B cell (primary cell): ENCODE measurements at regions not wholly inside any gene's neighbourhood (a gene's known extent, or its start where the extent isn't known, plus 50 kb on each side); places are given as distances from the start of the nearest gene placed in this dataset.

Experiments used
- ATAC-seq: fragments of 200-7000 bp; cut with Tn5 transposase; one replicate; pipeline ENCODE4 v1.10.0; 2021; ENCODE audit warnings: low read depth, mild to moderate bottlenecking, moderate number of reproducible peaks, moderate library complexity
- CTCF ChIA-PET: fragments of 350-600 bp; sonication (Branson Sonifier 250); formaldehyde crosslinking; loops from one replicate; lab custom pipeline; 2021; ENCODE audit warnings: antibody characterized with exemption, inconsistent platforms; lab: Charles Lee
- POLR2A ChIA-PET: fragments of 350-600 bp; sonication (Branson Sonifier 250); formaldehyde crosslinking; loops from one replicate; lab custom pipeline; 2021; ENCODE audit warnings: antibody characterized with exemption; lab: Charles Lee
- DNase-seq: peaks from one replicate; pipeline ENCODE4 v3.0.0; 2013
- H2AFZ ChIP-seq: 2 replicates; pipeline ENCODE4 v1.6.1; 2012; ENCODE audit warnings: mild to moderate bottlenecking, low read depth, low read length; ENCODE audit not compliant: insufficient read depth, poor library complexity, severe bottlenecking
- H3K27ac ChIP-seq, 2 donors: 1 replicate in 1 of 2; 2 replicates in 1 of 2; pipeline ENCODE4 v1.5.1; 2012 to 2013; ENCODE audit warnings: low read length in 2 of 2, mild to moderate bottlenecking in 2 of 2, moderate library complexity in 1 of 2
- H3K27me3 ChIP-seq, 4 experiments: fragments of 200-600 bp in 1 of 4; sonication (generic) in 1 of 4; replicated peaks in 1 of 4; 1 replicate in 2 of 4; 2 replicates in 2 of 4; pipeline versions ENCODE4 v1.6.1 to v1.7.0; 2013 to 2016; ENCODE audit warnings: low read length in 3 of 4, mild to moderate bottlenecking in 2 of 4, mixed read lengths in 1 of 4, moderate library complexity in 1 of 4; ENCODE audit not compliant: insufficient read depth in 4 of 4, control insufficient read depth in 3 of 4; ENCODE audit errors: control extremely low read depth in 1 of 4
- H3K36me3 ChIP-seq, 2 experiments: replicated peaks in 1 of 2; 1 replicate in 1 of 2; 2 replicates in 1 of 2; pipeline versions ENCODE4 v1.6.1 to v1.7.1; 2013; ENCODE audit warnings: low read length in 1 of 2; ENCODE audit not compliant: insufficient read depth in 2 of 2, control insufficient read depth in 1 of 2; ENCODE audit errors: control extremely low read depth in 1 of 2, extremely low read depth in 1 of 2
- H3K4me1 ChIP-seq, 2 donors: fragments of 200-600 bp in 1 of 2; sonication (generic) in 1 of 2; 1 replicate in 1 of 2; 2 replicates in 1 of 2; pipeline versions ENCODE4 v1.5.1 to v1.6.1; 2013 to 2017; ENCODE audit warnings: low read length in 2 of 2; ENCODE audit not compliant: control insufficient read depth in 2 of 2, insufficient read depth in 2 of 2
- H3K4me2 ChIP-seq: replicated peaks from 2 replicates; pipeline ENCODE3; 2012; ENCODE audit warnings: mild to moderate bottlenecking, low read depth, low read length; ENCODE audit not compliant: poor library complexity, severe bottlenecking
- H3K4me3 ChIP-seq, 5 experiments: fragments of 200-600 bp in 1 of 5; sonication (generic) in 1 of 5; 1 replicate in 3 of 5; 2 replicates in 2 of 5; pipeline versions ENCODE4 v1.5.1 to v1.7.0; 2011 to 2016; ENCODE audit warnings: low read length in 4 of 5, mild to moderate bottlenecking in 4 of 5, low read depth in 2 of 5, control low read depth in 1 of 5, moderate library complexity in 1 of 5; ENCODE audit not compliant: insufficient read depth in 1 of 5; ENCODE audit errors: control extremely low read depth in 1 of 5, extremely low read depth in 1 of 5
- H3K79me2 ChIP-seq: fragments of 200-600 bp; sonication (generic); one replicate; pipeline ENCODE4 v1.6.0; 2016; ENCODE audit warnings: low read length; ENCODE audit not compliant: control insufficient read depth, insufficient read depth
- H3K9ac ChIP-seq: fragments of 200-600 bp; sonication (generic); 2 replicates; pipeline ENCODE4 v1.6.1; 2017; ENCODE audit warnings: mild to moderate bottlenecking, low read length, moderate library complexity
- H3K9me3 ChIP-seq, 3 donors: one replicate each; pipeline versions ENCODE4 v1.6.1 to v1.7.1; 2013; ENCODE audit warnings: low read length in 2 of 3; ENCODE audit not compliant: control insufficient read depth in 2 of 3, insufficient read depth in 1 of 3; ENCODE audit errors: control extremely low read depth in 1 of 3
- H4K20me1 ChIP-seq: 2 replicates; pipeline ENCODE4 v1.6.0; 2012; ENCODE audit warnings: mild to moderate bottlenecking, low read length; ENCODE audit not compliant: insufficient read depth, control insufficient read depth, poor library complexity, severe bottlenecking
- H3K27ac Mint-ChIP-seq: one replicate; pipeline ENCODE4 v1.8.0; 2021; ENCODE audit warnings: mixed read lengths
- H3K27me3 Mint-ChIP-seq: one replicate; pipeline ENCODE4 v1.8.0; 2021; ENCODE audit warnings: mixed read lengths
- H3K4me1 Mint-ChIP-seq: one replicate; pipeline ENCODE4 v1.8.0; 2021; ENCODE audit warnings: mixed read lengths
- H3K4me3 Mint-ChIP-seq: one replicate; pipeline ENCODE4 v1.8.0; 2021; ENCODE audit warnings: mixed read lengths
- H3K9me3 Mint-ChIP-seq: one replicate; pipeline ENCODE4 v1.8.0; 2022; ENCODE audit warnings: mixed read lengths; ENCODE audit not compliant: insufficient read depth
- EZH2 ChIP-seq: IDR thresholded peaks from 2 replicates; pipeline ENCODE4 v1.6.1; 2012; ENCODE audit warnings: borderline replicate concordance, low read depth, mild to moderate bottlenecking, moderate library complexity, low read length; ENCODE audit not compliant: insufficient read depth, poor library complexity, severe bottlenecking
- WGBS: methylation state at CpG from one replicate; pipeline ENCODE4 v1.1.5; 2013; ENCODE audit warnings: missing lambda C conversion rate; ENCODE audit not compliant: insufficient coverage; 5-methylcytosine and 5-hydroxymethylcytosine counted together
- intact Hi-C: fragments of 100-400 bp; cut with micrococcal nuclease; formaldehyde crosslinking; loops from one replicate; pipeline ENCODE4 v1.10.0; 2022
- TF ChIP-seq, protein P1 (sequence below): fragments of 200-600 bp; IDR thresholded peaks from one replicate; pipeline ENCODE4 v1.8.0; 2022; ENCODE audit warnings: antibody characterized with exemption, mild to moderate bottlenecking

DNA sequence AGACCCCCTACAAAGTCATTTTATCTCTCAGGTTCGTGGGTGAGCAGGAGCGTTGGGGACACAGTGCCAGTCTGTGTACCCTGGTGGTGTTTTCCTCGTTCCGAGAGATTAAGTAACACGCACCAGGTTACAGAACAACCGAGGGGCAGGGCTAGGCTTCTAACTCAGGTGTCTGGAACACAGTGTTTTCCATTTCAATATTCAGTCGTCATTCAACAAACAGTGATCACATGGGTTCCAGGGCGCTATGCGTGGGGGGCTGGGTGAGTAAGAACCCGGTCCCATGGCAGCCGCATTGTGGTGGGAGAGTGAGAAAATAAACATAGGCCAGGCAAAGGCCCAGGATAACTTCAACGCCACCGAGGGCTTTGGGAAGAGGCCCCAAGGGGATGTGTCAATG lies 55.9 kb upstream of the RNU6ATAC start:
- DNase-seq (no peak), ATAC-seq (no peak)
- ChIA-PET POLR2A (no interaction called here), CTCF (no interaction called here)
- H3K36me3 ChIP-seq, result no peaks in the 10 kb centered on the region
- H3K79me2 ChIP-seq, result no peaks in the 10 kb centered on the region
- H3K9ac ChIP-seq, result no peak overlapping the region
- H3K27me3 ChIP-seq, result no peaks in the 10 kb centered on the region
- no peaks in the 10 kb centered on the region for H3K9me3 Mint-ChIP-seq
- H3K4me3 ChIP-seq, result no peak overlapping the region
- WGBS, result 92% methylated on average over 12 of the region's 13 CpGs
- H3K27me3 Mint-ChIP-seq, result peaks cover 6% of the 10 kb centered on the region
- H3K4me2 ChIP-seq, result no peak overlapping the region
- H2AFZ ChIP-seq, result no peak overlapping the region
- no peak overlapping the region for H3K4me3 Mint-ChIP-seq
- peaks cover 7 to 11% of the 10 kb centered on the region in 2 donors for H3K4me1 ChIP-seq
- H3K27ac ChIP-seq, result no peak overlapping the region
- no peak overlapping the region for H3K27ac Mint-ChIP-seq
- peaks cover 5% of the 10 kb centered on the region for H3K4me1 Mint-ChIP-seq
- H3K9me3 ChIP-seq, result no peaks in the 10 kb centered on the region
- intact Hi-C loops, result no loop called here
- H4K20me1 ChIP-seq, result no peaks in the 10 kb centered on the region
- TF ChIP-seq, protein P1, sequence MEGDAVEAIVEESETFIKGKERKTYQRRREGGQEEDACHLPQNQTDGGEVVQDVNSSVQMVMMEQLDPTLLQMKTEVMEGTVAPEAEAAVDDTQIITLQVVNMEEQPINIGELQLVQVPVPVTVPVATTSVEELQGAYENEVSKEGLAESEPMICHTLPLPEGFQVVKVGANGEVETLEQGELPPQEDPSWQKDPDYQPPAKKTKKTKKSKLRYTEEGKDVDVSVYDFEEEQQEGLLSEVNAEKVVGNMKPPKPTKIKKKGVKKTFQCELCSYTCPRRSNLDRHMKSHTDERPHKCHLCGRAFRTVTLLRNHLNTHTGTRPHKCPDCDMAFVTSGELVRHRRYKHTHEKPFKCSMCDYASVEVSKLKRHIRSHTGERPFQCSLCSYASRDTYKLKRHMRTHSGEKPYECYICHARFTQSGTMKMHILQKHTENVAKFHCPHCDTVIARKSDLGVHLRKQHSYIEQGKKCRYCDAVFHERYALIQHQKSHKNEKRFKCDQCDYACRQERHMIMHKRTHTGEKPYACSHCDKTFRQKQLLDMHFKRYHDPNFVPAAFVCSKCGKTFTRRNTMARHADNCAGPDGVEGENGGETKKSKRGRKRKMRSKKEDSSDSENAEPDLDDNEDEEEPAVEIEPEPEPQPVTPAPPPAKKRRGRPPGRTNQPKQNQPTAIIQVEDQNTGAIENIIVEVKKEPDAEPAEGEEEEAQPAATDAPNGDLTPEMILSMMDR, result no peak
- no peak for TF ChIP-seq EZH2

DNA sequence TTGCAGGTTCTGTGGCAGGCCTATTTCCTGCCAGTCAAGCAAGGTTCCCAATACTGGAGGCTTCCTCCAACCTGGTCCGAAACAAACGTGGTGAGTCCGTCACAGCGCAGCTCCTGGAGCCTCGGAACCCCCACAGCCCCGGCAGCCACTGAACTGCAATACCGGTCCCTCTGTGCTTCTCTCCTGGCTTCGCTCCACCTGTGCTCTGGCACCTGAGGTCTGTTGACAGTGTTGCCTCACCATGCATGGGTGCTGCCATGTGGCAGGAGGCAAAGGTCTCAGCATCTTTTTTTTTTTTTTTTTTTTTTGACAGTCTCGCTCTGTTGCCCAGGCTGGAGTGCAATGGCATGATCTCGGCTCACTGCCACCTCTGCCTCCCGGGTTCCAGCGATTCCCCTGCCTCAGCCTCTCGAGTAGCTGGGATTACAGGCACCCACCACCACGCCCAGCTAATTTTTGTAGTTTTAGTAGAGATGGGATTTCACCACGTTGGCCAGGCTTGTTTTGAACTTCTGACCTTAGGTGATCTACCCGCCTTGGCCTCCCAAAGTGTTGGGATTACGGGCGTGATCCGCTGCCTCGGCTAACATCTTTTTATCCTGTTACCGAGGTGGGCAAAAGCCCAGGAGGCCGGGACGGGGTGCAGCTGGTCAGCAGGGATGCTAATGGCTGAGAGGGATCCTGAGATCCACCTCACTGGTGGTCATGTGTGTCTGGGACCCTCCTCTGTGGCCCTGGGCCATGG lies 57.1 kb upstream of the RNU6ATAC start:
- Histone ChIP-seq H3K9me3 (no peaks in the 10 kb centered on the region), H3K27ac (no peak overlapping the region), H3K9ac (no peak overlapping the region), H2AFZ (no peak overlapping the region), H3K36me3 (no peaks in the 10 kb centered on the region), H3K4me1 (peaks cover 0 to under 1% of the 10 kb centered on the region in 2 donors), H3K4me3 (no peak overlapping the region), H3K79me2 (no peaks in the 10 kb centered on the region), H4K20me1 (no peaks in the 10 kb centered on the region), H3K4me2 (no peak overlapping the region), H3K27me3 (no peaks in the 10 kb centered on the region)
- Mint-ChIP-seq H3K9me3 (no peaks in the 10 kb centered on the region), H3K4me3 (no peak overlapping the region), H3K4me1 (no peaks in the 10 kb centered on the region), H3K27ac (no peak overlapping the region), H3K27me3 (peaks cover 10% of the 10 kb centered on the region)
- ChIA-PET CTCF (no interaction called here), POLR2A (no interaction called here)
- no peak for ATAC-seq
- intact Hi-C loops, result no loop called here
- no peak for TF ChIP-seq EZH2
- 85% methylated on average over 21 of the region's 23 CpGs for WGBS
- DNase-seq, result no peak
